ENCODE measurements at regions not wholly inside any gene's neighbourhood (a gene's known extent, or its start where the extent isn't known, plus 50 kb on each side); places are given as distances from the start of the nearest gene placed in this dataset.

- TF ChIP-seq ZFX (IDR thresholded peaks at IDR 0.05) (no peak), POLR2A (IDR thresholded peaks at IDR 0.05; ENCODE audit: borderline replicate concordance, extremely low read depth, insufficient read depth, insufficient read length) (no peak), CTCF (IDR thresholded peaks at IDR 0.05 in 2 of 3, conservative IDR thresholded peaks at IDR 0.05 in 1 of 3; ENCODE audit: borderline replicate concordance in 1 of 3, insufficient read depth in 1 of 3, low read depth in 2 of 3, low read length in 2 of 3) (no peak), YY1 (IDR thresholded peaks at IDR 0.05; ENCODE audit: extremely low read depth, insufficient replicate concordance, low read depth, low read length) (no peak), ZNF274 (IDR thresholded peaks at IDR 0.05; ENCODE audit: low read depth, low read length) (no peak), ELF1 (IDR thresholded peaks at IDR 0.05; ENCODE audit: borderline replicate concordance, low read depth) (no peak), EZH2phosphoT487 (IDR thresholded peaks at IDR 0.05; ENCODE audit: borderline replicate concordance) (no peak)
Observed at GRCh38 chr2:49753344-49753985, 599.1 kb upstream of the FSHR start.
